HEK293T (cell line): ENCODE measurements at regions not wholly inside any gene's neighbourhood (a gene's known extent, or its start where the extent isn't known, plus 50 kb on each side); places are given as distances from the start of the nearest gene placed in this dataset.

Experiments
- CTCF ChIA-PET: fragments of 350-600 bp; formaldehyde crosslinking; extraction: SDS; loops from one replicate; lab custom pipeline; 2021; ENCODE audit warnings: antibody characterized with exemption, inconsistent platforms; lab: Yijun Ruan, JAX
- POLR2A ChIA-PET: fragments of 350-600 bp; formaldehyde crosslinking; extraction: SDS; loops from one replicate; lab custom pipeline; 2020; ENCODE audit warnings: antibody characterized with exemption, inconsistent platforms; lab: Yijun Ruan, JAX
- DNase-seq: peaks from one replicate; pipeline ENCODE4 v3.0.0; 2012; ENCODE audit warnings: mixed read lengths; ENCODE audit errors: extremely low spot score
- ARNT ChIP-seq: fragments of 450-650 bp; IDR thresholded peaks from 2 replicates; pipeline ENCODE4 v1.6.1; 2017; ENCODE audit warnings: mild to moderate bottlenecking
- BHLHE40 ChIP-seq: fragments of 450-650 bp; IDR thresholded peaks from 2 replicates; pipeline ENCODE4 v1.6.1; 2016; ENCODE audit warnings: mild to moderate bottlenecking, moderate library complexity, borderline replicate concordance
- CTBP1 ChIP-seq: fragments of 450-650 bp; IDR thresholded peaks from 2 replicates; pipeline ENCODE4 v1.6.1; 2016; ENCODE audit warnings: borderline replicate concordance
- ELF4 ChIP-seq: fragments of 450-650 bp; IDR thresholded peaks from 2 replicates; pipeline ENCODE4 v1.6.1; 2017; ENCODE audit warnings: antibody characterized with exemption
- FOXA1 ChIP-seq: fragments of 450-650 bp; IDR thresholded peaks from 2 replicates; pipeline ENCODE4 v1.6.1; 2016; ENCODE audit warnings: mild to moderate bottlenecking
- FOXK2 ChIP-seq: fragments of 450-650 bp; IDR thresholded peaks from 2 replicates; pipeline ENCODE4 v1.6.1; 2016; ENCODE audit warnings: mild to moderate bottlenecking
- FOXM1 ChIP-seq: fragments of 450-650 bp; IDR thresholded peaks from 2 replicates; pipeline ENCODE4 v1.6.1; 2017; ENCODE audit warnings: mild to moderate bottlenecking, borderline replicate concordance
- HDGF ChIP-seq: fragments of 450-650 bp; IDR thresholded peaks from 2 replicates; pipeline ENCODE4 v1.6.1; 2017; ENCODE audit warnings: antibody characterized with exemption, borderline replicate concordance
- L3MBTL2 ChIP-seq: fragments of 450-650 bp; conservative IDR thresholded peaks from 2 replicates; pipeline ENCODE4 v1.6.1; 2016; ENCODE audit warnings: mild to moderate bottlenecking
- LEF1 ChIP-seq: fragments of 450-650 bp; IDR thresholded peaks from 2 replicates; pipeline ENCODE4 v1.6.1; 2017; ENCODE audit warnings: mild to moderate bottlenecking, borderline replicate concordance
- NFRKB ChIP-seq: fragments of 450-650 bp; IDR thresholded peaks from 2 replicates; pipeline ENCODE4 v1.6.1; 2016; ENCODE audit warnings: mild to moderate bottlenecking, moderate library complexity
- SP1 ChIP-seq: fragments of 450-650 bp; IDR thresholded peaks from 2 replicates; pipeline ENCODE4 v1.6.1; 2017
- SUZ12 ChIP-seq: fragments of 450-650 bp; IDR thresholded peaks from 2 replicates; pipeline ENCODE4 v1.6.1; 2016; ENCODE audit warnings: mild to moderate bottlenecking
- TARDBP ChIP-seq: fragments of 450-650 bp; IDR thresholded peaks from 2 replicates; pipeline ENCODE4 v1.6.1; 2016
- ZNF384 ChIP-seq: fragments of 450-650 bp; IDR thresholded peaks from 2 replicates; pipeline ENCODE4 v1.6.1; 2016
- TF ChIP-seq, protein P1 (sequence below): fragments of 450-650 bp; IDR thresholded peaks from 2 replicates; pipeline ENCODE4 v1.6.1; 2016

GRCh38 chr2:129800686-129801085 lies 178.8 kb upstream of the RAB6C start:
- CTCF ChIA-PET: interaction anchor here (0.5 kb wide), 1 partner anchor 66 kb away, joined by 4 read pairs; no protein-coding TSS in a partner anchor
- TF ChIP-seq ZNF384 (no peak), BHLHE40 (no peak), NFRKB (no peak), ELF4 (no peak), CTBP1 (no peak), LEF1 (no peak), ARNT (no peak), SP1 (no peak), SUZ12 (no peak)
- DNase-seq: no peak
- POLR2A ChIA-PET: no interaction called here

GRCh38 chr2:129801575-129801974 lies 177.9 kb upstream of the RAB6C start:
- no peak for DNase-seq
- ChIA-PET CTCF (interaction anchor here (1.0 kb wide), 1 partner anchor 93 kb away, joined by 4 read pairs; no protein-coding TSS in a partner anchor), POLR2A (no interaction called here)
- TF ChIP-seq L3MBTL2: no peak
- TF ChIP-seq SP1: no peak
- no peak for TF ChIP-seq ARNT
- TF ChIP-seq, protein P1, sequence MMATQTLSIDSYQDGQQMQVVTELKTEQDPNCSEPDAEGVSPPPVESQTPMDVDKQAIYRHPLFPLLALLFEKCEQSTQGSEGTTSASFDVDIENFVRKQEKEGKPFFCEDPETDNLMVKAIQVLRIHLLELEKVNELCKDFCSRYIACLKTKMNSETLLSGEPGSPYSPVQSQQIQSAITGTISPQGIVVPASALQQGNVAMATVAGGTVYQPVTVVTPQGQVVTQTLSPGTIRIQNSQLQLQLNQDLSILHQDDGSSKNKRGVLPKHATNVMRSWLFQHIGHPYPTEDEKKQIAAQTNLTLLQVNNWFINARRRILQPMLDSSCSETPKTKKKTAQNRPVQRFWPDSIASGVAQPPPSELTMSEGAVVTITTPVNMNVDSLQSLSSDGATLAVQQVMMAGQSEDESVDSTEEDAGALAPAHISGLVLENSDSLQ: no peak
- no peak for TF ChIP-seq ELF4

DNA sequence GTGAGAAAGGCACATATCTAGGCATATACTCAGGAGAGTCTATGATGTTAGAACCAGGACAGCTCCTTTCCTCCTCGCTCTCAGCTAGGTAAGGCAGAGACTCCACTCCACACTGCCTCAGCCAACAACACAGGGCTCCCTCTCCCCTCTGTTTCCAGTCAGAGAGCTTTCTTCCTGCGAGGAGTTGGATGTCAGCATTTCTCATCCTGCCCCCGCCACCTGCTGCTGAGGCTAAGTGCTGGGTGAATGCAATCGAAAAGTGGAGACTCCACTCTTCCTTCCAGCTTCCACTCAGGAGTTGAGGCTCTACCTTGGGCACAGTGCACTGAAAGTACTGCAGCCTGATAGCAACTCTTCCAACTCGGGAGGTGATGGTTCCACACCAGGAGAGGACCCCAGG lies 177.2 kb upstream of the RAB6C start:
- POLR2A ChIA-PET: no interaction called here
- no peak for DNase-seq
- TF ChIP-seq FOXA1 (no peak), HDGF (no peak), CTBP1 (no peak), FOXM1 (no peak), L3MBTL2 (no peak), TARDBP (no peak), ELF4 (no peak), SUZ12 (no peak), SP1 (no peak)
- CTCF ChIA-PET: interaction anchor here (1.0 kb wide), 1 partner anchor 94 kb away, joined by 4 read pairs; no protein-coding TSS in a partner anchor

DNA sequence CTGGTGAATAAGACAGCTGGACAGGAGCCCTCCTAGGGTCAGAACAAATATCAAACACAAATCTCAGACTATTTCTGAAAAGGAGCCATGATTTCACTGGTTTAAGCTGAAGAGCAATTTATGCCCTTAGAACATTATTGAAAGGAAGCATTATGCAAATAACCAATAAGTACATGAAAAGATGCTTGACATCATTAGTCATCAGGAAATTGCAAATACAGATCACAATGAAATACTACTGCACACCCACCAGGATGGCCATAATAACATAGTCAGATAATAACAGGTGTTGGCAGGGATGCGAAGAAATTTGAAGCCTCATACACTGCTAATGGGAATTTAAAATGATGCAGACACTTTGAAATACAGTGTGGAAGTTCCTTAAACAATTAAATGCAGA lies 176.4 kb upstream of the RAB6C start:
- no peak for TF ChIP-seq L3MBTL2
- no peak for TF ChIP-seq LEF1
- no peak for TF ChIP-seq FOXM1
- TF ChIP-seq ARNT: no peak
- no peak for TF ChIP-seq ELF4
- no peak for TF ChIP-seq FOXA1
- TF ChIP-seq, protein P1: no peak
- no peak for TF ChIP-seq FOXK2
- ChIA-PET POLR2A (no interaction called here), CTCF (no interaction called here)
- no peak for DNase-seq

- ChIA-PET CTCF (no interaction called here), POLR2A (no interaction called here)
- TF ChIP-seq FOXA1 (no peak), SP1 (no peak), FOXK2 (no peak), NFRKB (no peak), ELF4 (no peak), ZNF384 (no peak), L3MBTL2 (no peak), FOXM1 (no peak), LEF1 (no peak), CTBP1 (no peak), HDGF (no peak), ARNT (no peak)
- DNase-seq: no peak
These were observed 175.6 kb upstream of the RAB6C start for GRCh38 chr2:129803871-129804270.

DNA sequence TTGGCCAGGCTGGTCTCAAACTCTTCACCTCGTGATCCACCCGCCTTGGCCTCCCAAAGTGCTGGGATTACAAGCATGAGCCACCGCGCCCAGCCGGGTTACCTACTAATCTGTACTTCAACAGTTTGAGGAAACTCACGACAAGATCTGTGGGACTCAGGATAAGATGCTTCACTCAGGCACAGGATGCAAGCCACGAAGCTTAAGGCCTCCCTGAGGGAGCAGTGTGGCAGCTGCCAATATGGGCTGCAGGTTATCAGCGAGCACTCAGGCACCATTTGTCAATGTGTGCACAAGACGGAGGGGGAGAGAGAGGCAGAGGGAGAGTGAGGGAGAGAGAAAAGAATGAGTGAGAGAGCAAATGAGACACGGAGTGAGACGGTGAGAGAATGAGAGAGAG lies 173.6 kb upstream of the RAB6C start:
- TF ChIP-seq ARNT: no peak
- no peak for TF ChIP-seq FOXK2
- TF ChIP-seq CTBP1: no peak
- TF ChIP-seq NFRKB: no peak
- TF ChIP-seq HDGF: no peak
- no peak for TF ChIP-seq SUZ12
- no peak for TF ChIP-seq SP1
- no peak for TF ChIP-seq ZNF384
- TF ChIP-seq L3MBTL2: no peak
- TF ChIP-seq, protein P1: no peak
- no peak for TF ChIP-seq ELF4
- TF ChIP-seq BHLHE40: no peak
- TF ChIP-seq FOXA1: no peak
- TF ChIP-seq FOXM1: no peak
- no peak for TF ChIP-seq TARDBP
- TF ChIP-seq LEF1: no peak
- ChIA-PET CTCF (no interaction called here), POLR2A (no interaction called here)
- DNase-seq: no peak

DNA sequence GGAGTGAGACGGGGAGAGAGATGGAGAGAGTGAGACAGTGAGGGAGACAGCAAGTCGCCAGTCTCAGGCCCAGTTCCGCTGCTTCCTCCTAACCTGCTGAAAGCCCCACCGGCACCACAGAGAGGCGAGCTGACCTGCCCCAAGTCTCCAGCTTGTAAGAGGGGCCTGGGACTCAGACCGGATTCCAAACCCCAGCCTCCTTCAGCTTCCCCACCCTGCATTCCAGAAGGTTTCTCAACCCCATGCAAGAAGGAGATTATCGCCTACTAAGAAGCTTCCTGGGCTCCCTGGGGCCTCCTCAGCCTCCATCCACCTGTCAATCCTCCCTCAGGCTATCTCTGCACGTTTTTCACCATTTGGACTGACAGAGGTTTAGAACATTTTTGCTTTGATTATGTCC lies 173.1 kb upstream of the RAB6C start:
- POLR2A ChIA-PET: no interaction called here

More for the DNA sequence above, 173.1 kb upstream of the RAB6C start:
- TF ChIP-seq, protein P1: no peak
- TF ChIP-seq FOXA1 (no peak), BHLHE40 (no peak)
- CTCF ChIA-PET: no interaction called here
- DNase-seq: no peak
